ENCODE measurements at regions not wholly inside any gene's neighbourhood (a gene's known extent, or its start where the extent isn't known, plus 50 kb on each side); places are given as distances from the start of the nearest gene placed in this dataset.
"Not testable (repeated sequence)": the region's sequence is repeated elsewhere in the genome, so short reads cannot be mapped to it uniquely, and the experiment has no call there.

GRCh38 chr11:88045288-88045687 is 130.0 kb downstream of the RAB38 start:
- H3K36me3 ChIP-seq (ENCODE audit: control insufficient read depth, low read length); H3K9me3 ChIP-seq (ENCODE audit: control insufficient read depth, insufficient read depth, low read length); H3F3A ChIP-seq (ENCODE audit: control insufficient read depth, insufficient read depth); H3K27me3 ChIP-seq (ENCODE audit: control insufficient read depth, low read length); H3K9me2 ChIP-seq (replicated peaks; ENCODE audit: control insufficient read depth, low read length); H3K27ac ChIP-seq (ENCODE audit: low read depth, low read length); H3K79me2 ChIP-seq (ENCODE audit: control insufficient read depth, low read length); H3K4me1 ChIP-seq (ENCODE audit: control insufficient read depth, low read length); H3K4me3 ChIP-seq (ENCODE audit: low read length); H4K20me1 ChIP-seq (ENCODE audit: control insufficient read depth, insufficient read depth, low read depth, low read length); H3K4me2 ChIP-seq (ENCODE audit: low read length): not testable (repeated sequence)

GRCh38 chr11:88044658-88045057 is 130.6 kb downstream of the RAB38 start:
- H3K9me2 ChIP-seq (replicated peaks; ENCODE audit: control insufficient read depth, low read length); H3K27me3 ChIP-seq (ENCODE audit: control insufficient read depth, low read length); H3K36me3 ChIP-seq (ENCODE audit: control insufficient read depth, low read length); H3K4me2 ChIP-seq (ENCODE audit: low read length); H3K4me3 ChIP-seq (ENCODE audit: low read length); H3K27ac ChIP-seq (ENCODE audit: low read depth, low read length); H3K79me2 ChIP-seq (ENCODE audit: control insufficient read depth, low read length); H4K20me1 ChIP-seq (ENCODE audit: control insufficient read depth, insufficient read depth, low read depth, low read length); H3F3A ChIP-seq (ENCODE audit: control insufficient read depth, insufficient read depth); H3K4me1 ChIP-seq (ENCODE audit: control insufficient read depth, low read length); H3K9me3 ChIP-seq (ENCODE audit: control insufficient read depth, insufficient read depth, low read length): not testable (repeated sequence)

GRCh38 chr11:88043149-88043548 is 132.1 kb downstream of the RAB38 start:
- Histone ChIP-seq H4K20me1 (ENCODE audit: control insufficient read depth, insufficient read depth, low read depth, low read length) (no peaks in the 10 kb centered on the region), H3K27ac (ENCODE audit: low read depth, low read length) (no peak overlapping the region), H3K9me2 (replicated peaks; ENCODE audit: control insufficient read depth, low read length) (no peaks in the 10 kb centered on the region), H3K9me3 (ENCODE audit: control insufficient read depth, insufficient read depth, low read length) (no peaks in the 10 kb centered on the region), H3K4me2 (ENCODE audit: low read length) (no peak overlapping the region), H3K79me2 (ENCODE audit: control insufficient read depth, low read length) (no peaks in the 10 kb centered on the region), H3K36me3 (ENCODE audit: control insufficient read depth, low read length) (no peaks in the 10 kb centered on the region), H3K4me1 (ENCODE audit: control insufficient read depth, low read length) (no peaks in the 10 kb centered on the region), H3K27me3 (ENCODE audit: control insufficient read depth, low read length) (no peaks in the 10 kb centered on the region), H3K4me3 (ENCODE audit: low read length) (no peak overlapping the region), H3F3A (ENCODE audit: control insufficient read depth, insufficient read depth) (no peaks in the 10 kb centered on the region)
- TF ChIP-seq CTCF (IDR thresholded peaks at IDR 0.05; ENCODE audit: low read depth, low read length, poor library complexity, severe bottlenecking) = no peak
- no peak for TF ChIP-seq EZH2phosphoT487 (IDR thresholded peaks at IDR 0.05; ENCODE audit: borderline replicate concordance, low read length)

- Histone ChIP-seq H3K36me3 (ENCODE audit: control insufficient read depth, low read length) (no peaks in the 10 kb centered on the region), H3K27me3 (ENCODE audit: control insufficient read depth, low read length) (no peaks in the 10 kb centered on the region), H3K4me2 (ENCODE audit: low read length) (no peak overlapping the region), H3F3A (ENCODE audit: control insufficient read depth, insufficient read depth) (no peaks in the 10 kb centered on the region), H3K9me3 (ENCODE audit: control insufficient read depth, insufficient read depth, low read length) (no peaks in the 10 kb centered on the region), H3K79me2 (ENCODE audit: control insufficient read depth, low read length) (no peaks in the 10 kb centered on the region), H3K4me3 (ENCODE audit: low read length) (no peak overlapping the region), H4K20me1 (ENCODE audit: control insufficient read depth, insufficient read depth, low read depth, low read length) (no peaks in the 10 kb centered on the region), H3K4me1 (ENCODE audit: control insufficient read depth, low read length) (no peaks in the 10 kb centered on the region), H3K27ac (ENCODE audit: low read depth, low read length) (no peak overlapping the region), H3K9me2 (replicated peaks; ENCODE audit: control insufficient read depth, low read length) (no peaks in the 10 kb centered on the region)
- TF ChIP-seq EZH2phosphoT487 (IDR thresholded peaks at IDR 0.05; ENCODE audit: borderline replicate concordance, low read length) = no peak
- TF ChIP-seq CTCF (IDR thresholded peaks at IDR 0.05; ENCODE audit: low read depth, low read length, poor library complexity, severe bottlenecking) = no peak
These were observed 132.6 kb downstream of the RAB38 start for GRCh38 chr11:88042647-88043046.
